ENCODE measurements at regions not wholly inside any gene's neighbourhood (a gene's known extent, or its start where the extent isn't known, plus 50 kb on each side); places are given as distances from the start of the nearest gene placed in this dataset.

- TF ChIP-seq CTCF (IDR thresholded peaks at IDR 0.05; ENCODE audit: low read depth, low read length): no peak
- no peak for DNase-seq (ENCODE audit: low read depth in 2 of 2)
- no peak overlapping the region for H3K4me3 ChIP-seq (replicated peaks in 1 of 2; ENCODE audit: low read depth in 2 of 2, low read length in 2 of 2)
These were observed 250.0 kb downstream of the KCNC2 start for GRCh38 chr12:74959657-74960056.

- H3K4me3 ChIP-seq (replicated peaks in 1 of 2; ENCODE audit: low read depth in 2 of 2, low read length in 2 of 2): no peak overlapping the region
- TF ChIP-seq CTCF (IDR thresholded peaks at IDR 0.05; ENCODE audit: low read depth, low read length): no peak
- DNase-seq (ENCODE audit: low read depth in 2 of 2): no peak
These were observed 246.3 kb downstream of the KCNC2 start for GRCh38 chr12:74963304-74963703.

- no peak for TF ChIP-seq CTCF (IDR thresholded peaks at IDR 0.05; ENCODE audit: low read depth, low read length)
- DNase-seq (ENCODE audit: low read depth in 2 of 2): no peak
- no peak overlapping the region for H3K4me3 ChIP-seq (replicated peaks in 1 of 2; ENCODE audit: low read depth in 2 of 2, low read length in 2 of 2)
These were observed 245.7 kb downstream of the KCNC2 start for GRCh38 chr12:74963867-74964331.

- DNase-seq (ENCODE audit: low read depth in 2 of 2): no peak
- no peak for TF ChIP-seq CTCF (IDR thresholded peaks at IDR 0.05; ENCODE audit: low read depth, low read length)
These were observed 245.2 kb downstream of the KCNC2 start for GRCh38 chr12:74964390-74964789.

GRCh38 chr12:74971201-74971600 is 238.4 kb downstream of the KCNC2 start:
- no peak overlapping the region for H3K4me3 ChIP-seq (replicated peaks in 1 of 2; ENCODE audit: low read depth in 2 of 2, low read length in 2 of 2)
- no peak for TF ChIP-seq CTCF (IDR thresholded peaks at IDR 0.05; ENCODE audit: low read depth, low read length)
- no peak for DNase-seq (ENCODE audit: low read depth in 2 of 2)

More at GRCh38 chr12:74964390-74964789, 245.2 kb downstream of the KCNC2 start:
- H3K4me3 ChIP-seq (replicated peaks in 1 of 2; ENCODE audit: low read depth in 2 of 2, low read length in 2 of 2): no peak overlapping the region

- TF ChIP-seq CTCF (IDR thresholded peaks at IDR 0.05; ENCODE audit: low read depth, low read length): no peak
- H3K4me3 ChIP-seq (replicated peaks in 1 of 2; ENCODE audit: low read depth in 2 of 2, low read length in 2 of 2): no peak overlapping the region
- no peak for DNase-seq (ENCODE audit: low read depth in 2 of 2)
These were observed 231.7 kb downstream of the KCNC2 start for GRCh38 chr12:74977832-74978481.

- no peak for TF ChIP-seq CTCF (IDR thresholded peaks at IDR 0.05; ENCODE audit: low read depth, low read length)
- no peak overlapping the region for H3K4me3 ChIP-seq (replicated peaks in 1 of 2; ENCODE audit: low read depth in 2 of 2, low read length in 2 of 2)
- no peak for DNase-seq (ENCODE audit: low read depth in 2 of 2)
These were observed 229.1 kb downstream of the KCNC2 start for GRCh38 chr12:74980510-74980909.
